Kidney (tissue), 13 donors: ENCODE measurements at regions not wholly inside any gene's neighbourhood (a gene's known extent, or its start where the extent isn't known, plus 50 kb on each side); places are given as distances from the start of the nearest gene placed in this dataset.

Source experiments
- DNase-seq, 5 donors: peaks; one replicate each; pipeline ENCODE4 v3.0.0-alpha.2; 2013 to 2020
- FAIRE-seq: peaks from 2 replicates; lab custom pipeline; 2012; peaks lifted over from hg19 to GRCh38; lab: Jason Lieb, UNC
- H3K27ac ChIP-seq, 2 donors: one replicate each; pipeline ENCODE4 v1.7.0; 2013; ENCODE audit warnings: low read depth in 2 of 2, low read length in 2 of 2, inconsistent platforms in 1 of 2
- H3K27me3 ChIP-seq: one replicate; pipeline ENCODE4 v1.7.1; 2013; ENCODE audit warnings: low read length, inconsistent platforms; ENCODE audit not compliant: control insufficient read depth, insufficient read depth
- H3K36me3 ChIP-seq, 3 donors: one replicate each; pipeline versions ENCODE4 v1.7.0 to v1.7.1; 2013; ENCODE audit warnings: low read length in 3 of 3, control low read depth in 1 of 3, inconsistent platforms in 1 of 3; ENCODE audit not compliant: insufficient read depth in 3 of 3, control insufficient read depth in 2 of 3
- H3K4me1 ChIP-seq, 3 donors: one replicate each; pipeline versions ENCODE4 v1.7.0 to v1.7.1; 2013; ENCODE audit warnings: low read length in 3 of 3, inconsistent platforms in 1 of 3, low read depth in 1 of 3; ENCODE audit not compliant: control insufficient read depth in 2 of 3, insufficient read depth in 2 of 3
- H3K4me3 ChIP-seq, 3 donors: one replicate each; pipeline versions ENCODE4 v1.7.0 to v1.8.1; 2013; ENCODE audit warnings: low read length in 3 of 3, control low read depth in 1 of 3, inconsistent platforms in 1 of 3
- H3K9ac ChIP-seq, 3 donors: one replicate each; pipeline versions ENCODE4 v1.7.0 to v1.7.1; 2013; ENCODE audit warnings: low read length in 3 of 3, control low read depth in 1 of 3, inconsistent platforms in 1 of 3
- H3K9me3 ChIP-seq, 3 donors: one replicate each; pipeline versions ENCODE4 v1.7.0 to v1.7.1; 2013; ENCODE audit warnings: low read length in 3 of 3, control low read depth in 1 of 3, inconsistent platforms in 1 of 3; ENCODE audit not compliant: control insufficient read depth in 2 of 3, insufficient read depth in 1 of 3
- CTCF ChIP-seq: IDR thresholded peaks from 3 replicates; pipeline ENCODE4 v1.5.1; 2012; ENCODE audit warnings: mild to moderate bottlenecking, moderate library complexity, borderline replicate concordance; ENCODE audit not compliant: insufficient read depth; ENCODE audit errors: extremely low read depth
- intact Hi-C: fragments of 100-400 bp; cut with DNase I; formaldehyde crosslinking; loops from one replicate; pipeline ENCODE4 v1.11.1; 2022
- donor health status: control.
- donor health status: control.
- donor health status: control.
- donor health status: control.
- donor health status: control.
- donor health status: DM: yes; HTN: yes; CAD: no.
- donor health status: Normal renal cell carcinoma (clear cell type).

- Histone ChIP-seq H3K9me3 (no peaks in the 10 kb centered on the region), H3K4me1 (no peaks in the 10 kb centered on the region), H3K9ac (no peak overlapping the region), H3K36me3 (no peaks in the 10 kb centered on the region), H3K27me3 (peaks cover 10% of the 10 kb centered on the region), H3K4me3 (no peak overlapping the region), H3K27ac (no peak overlapping the region)
- DNase-seq (no peak), FAIRE-seq (no peak)
- intact Hi-C loops, result no loop called here
- TF ChIP-seq CTCF, result no peak
Observed at GRCh38 chr15:83362706-83363105, 78.2 kb upstream of the BNC1 start.

GRCh38 chr15:83364501-83364900 lies 80.0 kb upstream of the BNC1 start:
- Histone ChIP-seq H3K36me3 (no peaks in the 10 kb centered on the region), H3K27me3 (peaks cover 10% of the 10 kb centered on the region), H3K27ac (no peak overlapping the region), H3K9ac (no peak overlapping the region), H3K4me1 (no peaks in the 10 kb centered on the region), H3K9me3 (no peaks in the 10 kb centered on the region), H3K4me3 (no peak overlapping the region)
- intact Hi-C loops, result no loop called here
- no peak for DNase-seq
- TF ChIP-seq CTCF, result no peak
- no peak for FAIRE-seq

- DNase-seq (peak in 3 of 5 donors; percentile 46 to 54 (median 46)), FAIRE-seq (no peak)
- Histone ChIP-seq H3K4me1 (no peaks in the 10 kb centered on the region), H3K27me3 (peaks cover 10% of the 10 kb centered on the region), H3K27ac (no peak overlapping the region), H3K4me3 (peak overlapping the region in 1 of 3 donors; percentile 4), H3K9me3 (no peaks in the 10 kb centered on the region), H3K36me3 (no peaks in the 10 kb centered on the region), H3K9ac (no peak overlapping the region)
- no peak for TF ChIP-seq CTCF
- intact Hi-C loops, result no loop called here
Observed at GRCh38 chr15:83365370-83365938, 81.0 kb upstream of the BNC1 start.

GRCh38 chr15:83372434-83372891 lies 74.7 kb upstream of the SH3GL3 start:
- TF ChIP-seq CTCF, result no peak
- Histone ChIP-seq H3K36me3 (no peaks in the 10 kb centered on the region), H3K4me1 (no peaks in the 10 kb centered on the region), H3K4me3 (no peak overlapping the region), H3K27ac (no peak overlapping the region), H3K9me3 (no peaks in the 10 kb centered on the region), H3K9ac (no peak overlapping the region), H3K27me3 (no peaks in the 10 kb centered on the region)
- no peak for FAIRE-seq
- DNase-seq, result peak in 4 of 5 donors; percentile 17 to 45 (median 39)
- intact Hi-C loops, result no loop called here
